H1 (cell line): ENCODE measurements at regions not wholly inside any gene's neighbourhood (a gene's known extent, or its start where the extent isn't known, plus 50 kb on each side); places are given as distances from the start of the nearest gene placed in this dataset.

ENCODE experiments used
- CBX5 ChIP-seq: fragments of 300-800, 300-1000 bp; sonication (generic); IDR thresholded peaks from 2 replicates; pipeline ENCODE4 v1.7.1; 2016; ENCODE audit warnings: antibody characterized with exemption, low read length, low read depth
- CTCF ChIP-seq, 3 experiments: IDR thresholded peaks; 1 replicate in 2 of 3; 2 replicates in 1 of 3; pipeline versions ENCODE4 v1.5.1 to v1.6.1; 2011; ENCODE audit warnings: low read length in 3 of 3, mild to moderate bottlenecking in 3 of 3, inconsistent platforms in 2 of 3, low read depth in 1 of 3, moderate library complexity in 1 of 3; ENCODE audit not compliant: insufficient read depth in 1 of 3; ENCODE audit errors: control extremely low read depth in 1 of 3
- E2F6 ChIP-seq: IDR thresholded peaks from 2 replicates; pipeline ENCODE4 v1.6.1; 2012; ENCODE audit warnings: inconsistent platforms
- JUND ChIP-seq: IDR thresholded peaks from 2 replicates; pipeline ENCODE4 v1.6.1; 2011; ENCODE audit warnings: mild to moderate bottlenecking, improper control_type of control experiment, low read length
- SIN3A ChIP-seq, 2 experiments: IDR thresholded peaks in 1 of 2; conservative IDR thresholded peaks in 1 of 2; 2 replicates each; pipeline ENCODE4 v1.6.1; 2011 to 2012; ENCODE audit warnings: low read length in 2 of 2, improper control_type of control experiment in 1 of 2, low read depth in 1 of 2, mild to moderate bottlenecking in 1 of 2
- SIRT6 ChIP-seq: IDR thresholded peaks from one replicate; pipeline ENCODE4 v1.7.1; 2012; ENCODE audit warnings: low read length, inconsistent platforms
- SUZ12 ChIP-seq: fragments of 200-600 bp; sonication (generic); IDR thresholded peaks from 2 replicates; pipeline ENCODE4 v1.6.1; 2012; ENCODE audit warnings: mild to moderate bottlenecking, inconsistent platforms, low read length, moderate library complexity, mixed read lengths
- TAF1 ChIP-seq: IDR thresholded peaks from 2 replicates; pipeline ENCODE4 v1.6.1; 2011; ENCODE audit warnings: mild to moderate bottlenecking, low read depth, low read length
- TCF12 ChIP-seq: IDR thresholded peaks from 2 replicates; pipeline ENCODE4 v1.6.1; 2011; ENCODE audit warnings: low read depth, mild to moderate bottlenecking, low read length
- USF2 ChIP-seq: IDR thresholded peaks from 2 replicates; pipeline ENCODE4 v1.6.1; 2011; ENCODE audit warnings: low read length, improper control_type of control experiment

GRCh38 chr4:3820016-3820805, 54.0 kb downstream of the ADRA2C start:
- TF ChIP-seq SUZ12: no peak
- TF ChIP-seq SIN3A (conservative IDR thresholded peaks at IDR 0.05 in 1 of 2, IDR thresholded peaks at IDR 0.05 in 1 of 2; ENCODE audit: low read depth in 1 of 2, low read length in 2 of 2): no peak
- TF ChIP-seq CBX5: no peak
- TF ChIP-seq SIRT6: no peak
- no peak for TF ChIP-seq TCF12
- no peak for TF ChIP-seq USF2
- no peak for TF ChIP-seq CTCF (IDR thresholded peaks at IDR 0.05; ENCODE audit: control extremely low read depth in 1 of 3, insufficient read depth in 1 of 3, low read depth in 1 of 3, low read length in 3 of 3)
- no peak for TF ChIP-seq TAF1
- no peak for TF ChIP-seq JUND
- TF ChIP-seq E2F6: no peak
